Body of pancreas (tissue), 4 donors: ENCODE measurements at regions not wholly inside any gene's neighbourhood (a gene's known extent, or its start where the extent isn't known, plus 50 kb on each side); places are given as distances from the start of the nearest gene placed in this dataset.

Experiments used
- POLR2A ChIP-seq, 3 donors: fragments of 450-650 bp; IDR thresholded peaks; one replicate each; pipeline ENCODE4 v1.6.1; 2016; ENCODE audit warnings: antibody characterized with exemption in 3 of 3, mild to moderate bottlenecking in 2 of 3
- TF ChIP-seq, protein P1 (sequence below), 7 experiments: fragments of 450-650 bp in 4 of 7; fragments of 200-600 bp in 3 of 7; sonication (generic) in 3 of 7; IDR thresholded peaks; one replicate each; pipeline ENCODE4 v1.5.1; 2016 to 2019; ENCODE audit warnings: antibody characterized with exemption in 7 of 7

GRCh38 chr9:107730666-107731065 is 241.1 kb upstream of the KLF4 start:
- TF ChIP-seq, protein P1, sequence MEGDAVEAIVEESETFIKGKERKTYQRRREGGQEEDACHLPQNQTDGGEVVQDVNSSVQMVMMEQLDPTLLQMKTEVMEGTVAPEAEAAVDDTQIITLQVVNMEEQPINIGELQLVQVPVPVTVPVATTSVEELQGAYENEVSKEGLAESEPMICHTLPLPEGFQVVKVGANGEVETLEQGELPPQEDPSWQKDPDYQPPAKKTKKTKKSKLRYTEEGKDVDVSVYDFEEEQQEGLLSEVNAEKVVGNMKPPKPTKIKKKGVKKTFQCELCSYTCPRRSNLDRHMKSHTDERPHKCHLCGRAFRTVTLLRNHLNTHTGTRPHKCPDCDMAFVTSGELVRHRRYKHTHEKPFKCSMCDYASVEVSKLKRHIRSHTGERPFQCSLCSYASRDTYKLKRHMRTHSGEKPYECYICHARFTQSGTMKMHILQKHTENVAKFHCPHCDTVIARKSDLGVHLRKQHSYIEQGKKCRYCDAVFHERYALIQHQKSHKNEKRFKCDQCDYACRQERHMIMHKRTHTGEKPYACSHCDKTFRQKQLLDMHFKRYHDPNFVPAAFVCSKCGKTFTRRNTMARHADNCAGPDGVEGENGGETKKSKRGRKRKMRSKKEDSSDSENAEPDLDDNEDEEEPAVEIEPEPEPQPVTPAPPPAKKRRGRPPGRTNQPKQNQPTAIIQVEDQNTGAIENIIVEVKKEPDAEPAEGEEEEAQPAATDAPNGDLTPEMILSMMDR (IDR thresholded peaks at IDR 0.05), result no peak
- no peak for TF ChIP-seq POLR2A (IDR thresholded peaks at IDR 0.05)
